IMR-90 (cell line): ENCODE measurements at regions not wholly inside any gene's neighbourhood (a gene's known extent, or its start where the extent isn't known, plus 50 kb on each side); places are given as distances from the start of the nearest gene placed in this dataset.

ENCODE experiments used
- ATAC-seq: fragments of 200-7000 bp; cut with Tn5 transposase; 2 replicates; pipeline ENCODE4 v1.9.1; 2020; ENCODE audit warnings: low read depth, mild to moderate bottlenecking, moderate library complexity
- BruUV-seq: library from RNA; stranded (reverse); fragments of 400-500 nt; replicated peaks from 2 replicates; lab custom pipeline; 2021; lab: Mats Ljungman, UMichigan
- CTCF ChIA-PET: fragments of 300-600 bp; formaldehyde crosslinking; extraction: SDS; loops from one replicate; lab custom pipeline; 2021; ENCODE audit warnings: antibody characterized with exemption; lab: Yijun Ruan, JAX
- POLR2A ChIA-PET: fragments of 300-600 bp; sonication (Branson Sonifier 250); formaldehyde crosslinking; loops from one replicate; lab custom pipeline; 2022; ENCODE audit warnings: antibody characterized with exemption; ENCODE audit not compliant: unreplicated experiment; lab: Charles Lee
- DNase-seq: peaks from one replicate; pipeline ENCODE4 v3.0.0; 2013
- H2AFZ ChIP-seq: replicated peaks from 2 replicates; pipeline ENCODE3; 2013; ENCODE audit warnings: low read length, mild to moderate bottlenecking; ENCODE audit not compliant: poor library complexity
- H2AK5ac ChIP-seq: 2 replicates; pipeline ENCODE4 v1.6.1; 2013; ENCODE audit warnings: low read depth, low read length, inconsistent platforms
- H2AK9ac ChIP-seq: replicated peaks from 2 replicates; pipeline ENCODE3; 2013; ENCODE audit warnings: mild to moderate bottlenecking, low read depth, low read length, moderate library complexity; ENCODE audit not compliant: poor library complexity
- H2BK120ac ChIP-seq: 2 replicates; pipeline ENCODE4 v1.6.1; 2013; ENCODE audit warnings: low read depth, low read length, inconsistent platforms
- H2BK15ac ChIP-seq: 3 replicates; pipeline ENCODE4 v1.6.1; 2013; ENCODE audit warnings: low read depth, low read length, inconsistent platforms
- H2BK20ac ChIP-seq: 2 replicates; pipeline ENCODE4 v1.6.1; 2013; ENCODE audit warnings: low read depth, mild to moderate bottlenecking, inconsistent platforms, low read length, moderate library complexity
- H2BK5ac ChIP-seq: 2 replicates; pipeline ENCODE4 v1.6.1; 2013; ENCODE audit warnings: mild to moderate bottlenecking, low read depth, low read length, inconsistent platforms; ENCODE audit not compliant: poor library complexity, severe bottlenecking
- H3K14ac ChIP-seq: replicated peaks from 2 replicates; pipeline ENCODE4 v1.6.1; 2013; ENCODE audit warnings: low read depth, low read length, inconsistent platforms
- H3K18ac ChIP-seq: 2 replicates; pipeline ENCODE4 v1.6.1; 2013; ENCODE audit warnings: low read depth, low read length, control low read depth
- H3K23ac ChIP-seq: 2 replicates; pipeline ENCODE4 v1.6.1; 2013; ENCODE audit warnings: low read depth, low read length, inconsistent platforms
- H3K27ac ChIP-seq: 2 replicates; pipeline ENCODE4 v1.5.1; 2013; ENCODE audit warnings: mild to moderate bottlenecking, control low read depth, low read length; ENCODE audit not compliant: insufficient read depth
- H3K27me3 ChIP-seq: 2 replicates; pipeline ENCODE4 v1.6.1; 2013; ENCODE audit warnings: low read length; ENCODE audit not compliant: control insufficient read depth, insufficient read depth
- H3K36me3 ChIP-seq: 2 replicates; pipeline ENCODE4 v1.6.1; 2013; ENCODE audit warnings: low read length, mixed read lengths; ENCODE audit not compliant: control insufficient read depth, insufficient read depth
- H3K4ac ChIP-seq: 2 replicates; pipeline ENCODE4 v1.6.1; 2013; ENCODE audit warnings: low read depth, low read length, inconsistent platforms
- H3K4me1 ChIP-seq: 2 replicates; pipeline ENCODE4 v1.6.1; 2013; ENCODE audit warnings: low read length, mixed read lengths; ENCODE audit not compliant: control insufficient read depth, insufficient read depth
- H3K4me2 ChIP-seq: 2 replicates; pipeline ENCODE4 v1.6.1; 2013; ENCODE audit warnings: low read depth, mild to moderate bottlenecking, control low read depth, low read length, moderate library complexity
- H3K4me3 ChIP-seq: 2 replicates; pipeline ENCODE4 v1.5.1; 2013; ENCODE audit warnings: low read depth, mild to moderate bottlenecking, control low read depth, low read length, moderate library complexity; ENCODE audit not compliant: insufficient read depth
- H3K56ac ChIP-seq: 2 replicates; pipeline ENCODE4 v1.6.1; 2013; ENCODE audit warnings: low read length, inconsistent platforms; ENCODE audit not compliant: insufficient read depth; ENCODE audit errors: extremely low read depth
- H3K79me1 ChIP-seq, 2 experiments: 2 replicates each; pipeline ENCODE4 v1.6.1; 2013; ENCODE audit warnings: low read length in 2 of 2, inconsistent platforms in 1 of 2, low read depth in 1 of 2
- H3K9ac ChIP-seq: 2 replicates; pipeline ENCODE4 v1.6.1; 2013; ENCODE audit warnings: low read depth, low read length, control low read depth
- H3K9me1 ChIP-seq: 2 replicates; pipeline ENCODE4 v1.6.1; 2013; ENCODE audit warnings: low read length, inconsistent platforms; ENCODE audit not compliant: insufficient read depth
- H3K9me3 ChIP-seq: 2 replicates; pipeline ENCODE4 v1.6.1; 2013; ENCODE audit warnings: low read length; ENCODE audit not compliant: control insufficient read depth, insufficient read depth
- H4K20me1 ChIP-seq: 2 replicates; pipeline ENCODE4 v1.6.1; 2013; ENCODE audit warnings: low read length, inconsistent platforms; ENCODE audit not compliant: insufficient read depth
- H4K5ac ChIP-seq: 2 replicates; pipeline ENCODE4 v1.6.1; 2013; ENCODE audit warnings: mild to moderate bottlenecking, low read depth, low read length, control low read depth
- H4K8ac ChIP-seq, 2 experiments: 2 replicates each; pipeline ENCODE4 v1.6.1; 2013; ENCODE audit warnings: low read depth in 2 of 2, low read length in 2 of 2, control low read depth in 1 of 2, inconsistent platforms in 1 of 2
- H4K91ac ChIP-seq: 2 replicates; pipeline ENCODE4 v1.6.1; 2013; ENCODE audit warnings: low read depth, low read length, inconsistent platforms; ENCODE audit not compliant: insufficient read depth
- BHLHE40 ChIP-seq: fragments of 150-350 bp; IDR thresholded peaks from 2 replicates; pipeline ENCODE4 v1.6.1; 2016; ENCODE audit warnings: mild to moderate bottlenecking, low read depth, low read length
- CEBPB ChIP-seq: IDR thresholded peaks from 2 replicates; pipeline ENCODE4 v1.6.1; 2012; ENCODE audit warnings: low read depth, low read length, improper control_type of control experiment
- CHD1 ChIP-seq: IDR thresholded peaks from 2 replicates; pipeline ENCODE4 v1.6.1; 2012; ENCODE audit warnings: low read depth, low read length, improper control_type of control experiment
- ELK1 ChIP-seq: fragments of 150-350 bp; IDR thresholded peaks from 2 replicates; pipeline ENCODE4 v1.6.1; 2016; ENCODE audit warnings: low read depth, mild to moderate bottlenecking, low read length, moderate library complexity, borderline replicate concordance
- FOS ChIP-seq: fragments of 150-350 bp; IDR thresholded peaks from 2 replicates; pipeline ENCODE4 v1.6.1; 2016; ENCODE audit warnings: low read depth, low read length
- MAFK ChIP-seq: IDR thresholded peaks from 2 replicates; pipeline ENCODE4 v1.6.1; 2012; ENCODE audit warnings: low read depth, low read length, improper control_type of control experiment
- MAZ ChIP-seq: IDR thresholded peaks from 2 replicates; pipeline ENCODE4 v1.6.1; 2012; ENCODE audit warnings: low read depth, mild to moderate bottlenecking, low read length, improper control_type of control experiment, moderate library complexity, borderline replicate concordance
- MXI1 ChIP-seq: IDR thresholded peaks from 2 replicates; pipeline ENCODE4 v1.6.1; 2012; ENCODE audit warnings: low read depth, mild to moderate bottlenecking, low read length, moderate library complexity, borderline replicate concordance
- NFE2L2 ChIP-seq: fragments of 150-350 bp; IDR thresholded peaks from 2 replicates; pipeline ENCODE4 v1.6.1; 2016; ENCODE audit warnings: low read depth, mild to moderate bottlenecking, low read length
- POLR2A ChIP-seq: IDR thresholded peaks from 2 replicates; pipeline ENCODE4 v1.6.1; 2012; ENCODE audit warnings: mild to moderate bottlenecking, low read depth, low read length
- RAD21 ChIP-seq: IDR thresholded peaks from 2 replicates; pipeline ENCODE4 v1.6.1; 2012; ENCODE audit warnings: low read length, improper control_type of control experiment
- RCOR1 ChIP-seq: IDR thresholded peaks from 2 replicates; pipeline ENCODE4 v1.6.1; 2012; ENCODE audit warnings: mild to moderate bottlenecking, low read length, improper control_type of control experiment; ENCODE audit not compliant: insufficient replicate concordance
- RFX5 ChIP-seq: IDR thresholded peaks from 2 replicates; pipeline ENCODE4 v1.8.0; 2012; ENCODE audit warnings: low read depth, mild to moderate bottlenecking, low read length, moderate library complexity
- USF2 ChIP-seq: fragments of 150-350 bp; IDR thresholded peaks from 2 replicates; pipeline ENCODE4 v1.6.1; 2017; ENCODE audit warnings: mild to moderate bottlenecking, antibody characterized with exemption, low read length, low read depth
- WGBS, 2 experiments: methylation state at CpG; one replicate each; pipeline versions ENCODE4 v1.1.5 to v1.1.7; 2013; ENCODE audit warnings: missing lambda C conversion rate in 2 of 2; ENCODE audit not compliant: insufficient read length in 1 of 2; ENCODE audit errors: extremely low coverage in 2 of 2; 5-methylcytosine and 5-hydroxymethylcytosine counted together
- dilution Hi-C: fragments of 300-500 bp; cut with HindIII; formaldehyde crosslinking; loops from one replicate; pipeline ENCODE4 v1.14.3; 2018; ENCODE audit warnings: low sequenced_read_pairs; ENCODE audit not compliant: unreplicated experiment
- in situ Hi-C: fragments of 300-500 bp; cut with MboI; formaldehyde crosslinking; loops from 3 replicates; pipeline ENCODE4 v1.14.3; 2019; ENCODE audit warnings: low sequenced_read_pairs, inconsistent platforms, mixed read lengths
- intact Hi-C: fragments of 100-400 bp; cut with micrococcal nuclease; formaldehyde crosslinking; loops from 2 replicates; pipeline ENCODE4 v1.10.0; 2022
- TF ChIP-seq, protein P1 (sequence below): conservative IDR thresholded peaks from 2 replicates; pipeline ENCODE4 v1.5.1; 2012; ENCODE audit warnings: mild to moderate bottlenecking, low read depth, low read length, improper control_type of control experiment

- Histone ChIP-seq H3K4me3 (no peak overlapping the region), H2BK20ac (no peak overlapping the region), H3K27ac (no peak overlapping the region), H3K9ac (no peak overlapping the region), H3K14ac (no peak overlapping the region), H2AFZ (no peak overlapping the region), H4K5ac (no peak overlapping the region), H2AK5ac (no peak overlapping the region), H3K36me3 (no peaks in the 10 kb centered on the region), H3K56ac (no peak overlapping the region), H3K79me1 (no peaks in the 10 kb centered on the region), H4K20me1 (no peaks in the 10 kb centered on the region), H3K18ac (no peak overlapping the region), H3K27me3 (no peaks in the 10 kb centered on the region), H2BK5ac (no peak overlapping the region), H3K4me1 (no peaks in the 10 kb centered on the region), H4K8ac (no peak overlapping the region), H3K23ac (no peak overlapping the region), H3K4ac (no peak overlapping the region), H2BK15ac (no peak overlapping the region), H3K9me3 (peaks cover 2% of the 10 kb centered on the region; the same call in 1 of the 2 replicates), H2AK9ac (no peak overlapping the region), H3K9me1 (no peaks in the 10 kb centered on the region), H4K91ac (no peak overlapping the region), H2BK120ac (no peak overlapping the region), H3K4me2 (no peak overlapping the region)
- dilution Hi-C loops (no loop called here), in situ Hi-C loops (no loop called here), intact Hi-C loops (no loop called here)
- CTCF ChIA-PET, result no interaction called here
- no CpG with 5 or more reads among the region's 2 CpGs for WGBS, 2 experiments
- BruUV-seq, result no TSS peak
- no peak for DNase-seq
- no peak for TF ChIP-seq BHLHE40
- TF ChIP-seq POLR2A, result no peak
- TF ChIP-seq NFE2L2, result no peak
- no peak for TF ChIP-seq USF2
- no peak for TF ChIP-seq MAFK
- no peak for TF ChIP-seq RFX5
- TF ChIP-seq CHD1, result no peak
- TF ChIP-seq MXI1, result no peak
- no peak for TF ChIP-seq RCOR1
- no peak for TF ChIP-seq FOS
- TF ChIP-seq CEBPB, result no peak
- TF ChIP-seq MAZ, result no peak
- no peak for TF ChIP-seq ELK1
- TF ChIP-seq RAD21, result no peak
- TF ChIP-seq, protein P1, sequence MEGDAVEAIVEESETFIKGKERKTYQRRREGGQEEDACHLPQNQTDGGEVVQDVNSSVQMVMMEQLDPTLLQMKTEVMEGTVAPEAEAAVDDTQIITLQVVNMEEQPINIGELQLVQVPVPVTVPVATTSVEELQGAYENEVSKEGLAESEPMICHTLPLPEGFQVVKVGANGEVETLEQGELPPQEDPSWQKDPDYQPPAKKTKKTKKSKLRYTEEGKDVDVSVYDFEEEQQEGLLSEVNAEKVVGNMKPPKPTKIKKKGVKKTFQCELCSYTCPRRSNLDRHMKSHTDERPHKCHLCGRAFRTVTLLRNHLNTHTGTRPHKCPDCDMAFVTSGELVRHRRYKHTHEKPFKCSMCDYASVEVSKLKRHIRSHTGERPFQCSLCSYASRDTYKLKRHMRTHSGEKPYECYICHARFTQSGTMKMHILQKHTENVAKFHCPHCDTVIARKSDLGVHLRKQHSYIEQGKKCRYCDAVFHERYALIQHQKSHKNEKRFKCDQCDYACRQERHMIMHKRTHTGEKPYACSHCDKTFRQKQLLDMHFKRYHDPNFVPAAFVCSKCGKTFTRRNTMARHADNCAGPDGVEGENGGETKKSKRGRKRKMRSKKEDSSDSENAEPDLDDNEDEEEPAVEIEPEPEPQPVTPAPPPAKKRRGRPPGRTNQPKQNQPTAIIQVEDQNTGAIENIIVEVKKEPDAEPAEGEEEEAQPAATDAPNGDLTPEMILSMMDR, result no peak
- POLR2A ChIA-PET, result no interaction called here
- ATAC-seq, result no peak
Measured at GRCh38 chr5:51091816-51092215, 291.4 kb upstream of the ISL1 start.
